Mesothelial cell of epicardium (in vitro differentiated cells): ENCODE measurements at regions not wholly inside any gene's neighbourhood (a gene's known extent, or its start where the extent isn't known, plus 50 kb on each side); places are given as distances from the start of the nearest gene placed in this dataset.

Experiments used
- DNase-seq, 2 experiments: peaks; one replicate each; pipeline ENCODE4 v3.0.0; 2021; ENCODE audit warnings: low spot score in 2 of 2; ENCODE audit not compliant: unreplicated experiment in 2 of 2
- H3K27ac Mint-ChIP-seq: 2 replicates; pipeline ENCODE4 v1.8.0; 2021; ENCODE audit warnings: mixed read lengths
- H3K27me3 Mint-ChIP-seq: 2 replicates; pipeline ENCODE4 v1.8.0; 2021; ENCODE audit warnings: low read depth, mixed read lengths
- H3K36me3 Mint-ChIP-seq: 2 replicates; pipeline ENCODE4 v1.8.0; 2021; ENCODE audit warnings: mixed read lengths
- H3K4me1 Mint-ChIP-seq: 2 replicates; pipeline ENCODE4 v1.8.0; 2021; ENCODE audit warnings: mixed read lengths
- H3K4me3 Mint-ChIP-seq: 2 replicates; pipeline ENCODE4 v1.8.0; 2021; ENCODE audit warnings: mild to moderate bottlenecking, moderate library complexity, mixed read lengths
- H3K9me3 Mint-ChIP-seq: 2 replicates; pipeline ENCODE4 v1.8.0; 2021; ENCODE audit warnings: mixed read lengths
- TF ChIP-seq, protein P1 (sequence below): fragments of 200-600 bp; sonication (generic); IDR thresholded peaks from one replicate; pipeline ENCODE4 v1.5.0; 2021; ENCODE audit warnings: antibody characterized with exemption; ENCODE audit not compliant: unreplicated experiment

DNA sequence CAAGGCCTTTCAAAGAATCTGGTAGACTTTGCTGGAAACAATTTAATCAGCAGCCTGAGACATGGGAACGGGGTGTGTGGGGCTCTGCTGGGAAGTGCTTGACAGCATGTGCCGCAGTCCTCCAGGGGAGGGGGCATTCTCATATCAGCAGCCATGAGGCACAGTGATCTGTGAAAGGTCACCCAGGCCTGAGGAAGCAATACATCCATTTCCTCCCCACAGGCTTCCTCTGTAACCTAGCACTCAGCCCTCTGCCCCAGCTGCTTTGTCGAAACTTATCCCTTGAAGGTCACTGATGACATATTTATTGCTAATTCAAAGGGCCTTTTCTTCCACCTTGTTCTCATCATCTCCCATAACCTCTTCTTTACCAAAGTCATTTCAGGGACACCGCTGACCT, 103.3 kb downstream of the TNFAIP3 start:
- DNase-seq, result no peak
- H3K9me3 Mint-ChIP-seq, result no peaks in the 10 kb centered on the region
- no peaks in the 10 kb centered on the region for H3K36me3 Mint-ChIP-seq
- TF ChIP-seq, protein P1, sequence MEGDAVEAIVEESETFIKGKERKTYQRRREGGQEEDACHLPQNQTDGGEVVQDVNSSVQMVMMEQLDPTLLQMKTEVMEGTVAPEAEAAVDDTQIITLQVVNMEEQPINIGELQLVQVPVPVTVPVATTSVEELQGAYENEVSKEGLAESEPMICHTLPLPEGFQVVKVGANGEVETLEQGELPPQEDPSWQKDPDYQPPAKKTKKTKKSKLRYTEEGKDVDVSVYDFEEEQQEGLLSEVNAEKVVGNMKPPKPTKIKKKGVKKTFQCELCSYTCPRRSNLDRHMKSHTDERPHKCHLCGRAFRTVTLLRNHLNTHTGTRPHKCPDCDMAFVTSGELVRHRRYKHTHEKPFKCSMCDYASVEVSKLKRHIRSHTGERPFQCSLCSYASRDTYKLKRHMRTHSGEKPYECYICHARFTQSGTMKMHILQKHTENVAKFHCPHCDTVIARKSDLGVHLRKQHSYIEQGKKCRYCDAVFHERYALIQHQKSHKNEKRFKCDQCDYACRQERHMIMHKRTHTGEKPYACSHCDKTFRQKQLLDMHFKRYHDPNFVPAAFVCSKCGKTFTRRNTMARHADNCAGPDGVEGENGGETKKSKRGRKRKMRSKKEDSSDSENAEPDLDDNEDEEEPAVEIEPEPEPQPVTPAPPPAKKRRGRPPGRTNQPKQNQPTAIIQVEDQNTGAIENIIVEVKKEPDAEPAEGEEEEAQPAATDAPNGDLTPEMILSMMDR, result no peak
- H3K27me3 Mint-ChIP-seq, result no peaks in the 10 kb centered on the region
- no peak overlapping the region for H3K4me3 Mint-ChIP-seq
- peaks cover 10% of the 10 kb centered on the region for H3K4me1 Mint-ChIP-seq
- no peak overlapping the region for H3K27ac Mint-ChIP-seq

DNA sequence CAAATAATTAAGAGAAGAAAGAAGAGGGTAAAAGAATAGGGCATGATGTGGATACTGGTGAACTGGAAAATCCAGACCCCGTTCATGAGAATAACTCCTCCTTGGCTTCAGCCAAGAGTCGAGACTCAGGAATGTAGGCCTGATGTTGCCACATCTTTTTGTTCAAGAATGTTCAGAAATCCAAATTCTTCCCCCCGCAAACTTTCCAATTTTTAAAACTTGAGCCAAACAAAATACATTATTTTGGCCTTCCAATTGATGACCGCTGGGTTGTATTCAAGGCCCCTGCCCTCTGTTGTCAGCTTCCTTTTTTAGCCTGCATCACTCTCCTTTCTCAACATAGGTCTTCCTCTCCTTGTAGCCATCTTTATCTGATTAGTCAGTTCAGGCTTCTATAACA, 106.1 kb downstream of the TNFAIP3 start:
- peaks cover 14% of the 10 kb centered on the region for H3K4me1 Mint-ChIP-seq
- no peak for DNase-seq
- no peaks in the 10 kb centered on the region for H3K36me3 Mint-ChIP-seq
- TF ChIP-seq, protein P1, result no peak
- no peaks in the 10 kb centered on the region for H3K27me3 Mint-ChIP-seq
- no peak overlapping the region for H3K27ac Mint-ChIP-seq
- no peaks in the 10 kb centered on the region for H3K9me3 Mint-ChIP-seq
- H3K4me3 Mint-ChIP-seq, result no peak overlapping the region

- Mint-ChIP-seq H3K9me3 (no peaks in the 10 kb centered on the region), H3K27ac (no peak overlapping the region), H3K36me3 (no peaks in the 10 kb centered on the region), H3K4me3 (no peak overlapping the region), H3K4me1 (peaks cover 13% of the 10 kb centered on the region), H3K27me3 (no peaks in the 10 kb centered on the region)
- TF ChIP-seq, protein P1, result no peak
- no peak for DNase-seq
Observed at GRCh38 chr6:137975188-137975940, 108.3 kb downstream of the TNFAIP3 start.

GRCh38 chr6:137976430-137976829, 109.4 kb downstream of the TNFAIP3 start:
- Mint-ChIP-seq H3K27me3 (no peaks in the 10 kb centered on the region), H3K4me1 (peaks cover 13% of the 10 kb centered on the region), H3K4me3 (no peak overlapping the region), H3K36me3 (no peaks in the 10 kb centered on the region), H3K27ac (no peak overlapping the region), H3K9me3 (no peaks in the 10 kb centered on the region)
- TF ChIP-seq, protein P1, result no peak
- no peak for DNase-seq

DNA sequence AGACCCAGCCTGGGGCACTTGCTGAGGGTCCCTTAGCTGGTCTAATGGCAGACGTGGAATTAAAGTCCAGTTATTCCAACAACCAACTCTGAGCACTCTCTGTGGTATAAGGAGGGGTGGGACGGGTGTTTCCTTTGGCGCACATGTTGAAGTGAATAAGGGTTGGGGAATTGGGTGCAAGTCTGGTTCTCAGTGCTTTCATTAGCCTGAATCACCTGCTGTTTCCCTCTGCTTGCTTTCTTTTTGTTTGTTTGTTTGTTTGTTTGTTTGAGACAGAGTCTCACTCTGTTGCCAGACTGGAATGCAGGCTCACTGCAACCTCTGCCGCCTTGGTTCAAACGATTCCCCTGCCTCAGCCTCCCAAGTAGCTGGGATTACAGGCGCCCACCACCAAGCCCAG, 110.1 kb downstream of the TNFAIP3 start:
- H3K36me3 Mint-ChIP-seq, result no peaks in the 10 kb centered on the region
- H3K27me3 Mint-ChIP-seq, result no peaks in the 10 kb centered on the region
- TF ChIP-seq, protein P1, result no peak
- H3K27ac Mint-ChIP-seq, result no peak overlapping the region
- H3K4me1 Mint-ChIP-seq, result peaks cover 13% of the 10 kb centered on the region
- no peak for DNase-seq
- H3K4me3 Mint-ChIP-seq, result no peak overlapping the region
- H3K9me3 Mint-ChIP-seq, result no peaks in the 10 kb centered on the region
